HEK293T (cell line): ENCODE measurements at regions not wholly inside any gene's neighbourhood (a gene's known extent, or its start where the extent isn't known, plus 50 kb on each side); places are given as distances from the start of the nearest gene placed in this dataset.

Experiments used
- CTCF ChIA-PET: fragments of 350-600 bp; formaldehyde crosslinking; extraction: SDS; loops from one replicate; lab custom pipeline; 2021; ENCODE audit warnings: antibody characterized with exemption, inconsistent platforms; lab: Yijun Ruan, JAX
- POLR2A ChIA-PET: fragments of 350-600 bp; formaldehyde crosslinking; extraction: SDS; loops from one replicate; lab custom pipeline; 2020; ENCODE audit warnings: antibody characterized with exemption, inconsistent platforms; lab: Yijun Ruan, JAX
- DNase-seq: peaks from one replicate; pipeline ENCODE4 v3.0.0; 2012; ENCODE audit warnings: mixed read lengths; ENCODE audit errors: extremely low spot score
- ARNT ChIP-seq: fragments of 450-650 bp; IDR thresholded peaks from 2 replicates; pipeline ENCODE4 v1.6.1; 2017; ENCODE audit warnings: mild to moderate bottlenecking
- BHLHE40 ChIP-seq: fragments of 450-650 bp; IDR thresholded peaks from 2 replicates; pipeline ENCODE4 v1.6.1; 2016; ENCODE audit warnings: mild to moderate bottlenecking, moderate library complexity, borderline replicate concordance
- CTBP1 ChIP-seq: fragments of 450-650 bp; IDR thresholded peaks from 2 replicates; pipeline ENCODE4 v1.6.1; 2016; ENCODE audit warnings: borderline replicate concordance
- ELF4 ChIP-seq: fragments of 450-650 bp; IDR thresholded peaks from 2 replicates; pipeline ENCODE4 v1.6.1; 2017; ENCODE audit warnings: antibody characterized with exemption
- FOXA1 ChIP-seq: fragments of 450-650 bp; IDR thresholded peaks from 2 replicates; pipeline ENCODE4 v1.6.1; 2016; ENCODE audit warnings: mild to moderate bottlenecking
- FOXK2 ChIP-seq: fragments of 450-650 bp; IDR thresholded peaks from 2 replicates; pipeline ENCODE4 v1.6.1; 2016; ENCODE audit warnings: mild to moderate bottlenecking
- FOXM1 ChIP-seq: fragments of 450-650 bp; IDR thresholded peaks from 2 replicates; pipeline ENCODE4 v1.6.1; 2017; ENCODE audit warnings: mild to moderate bottlenecking, borderline replicate concordance
- HDGF ChIP-seq: fragments of 450-650 bp; IDR thresholded peaks from 2 replicates; pipeline ENCODE4 v1.6.1; 2017; ENCODE audit warnings: antibody characterized with exemption, borderline replicate concordance
- L3MBTL2 ChIP-seq: fragments of 450-650 bp; conservative IDR thresholded peaks from 2 replicates; pipeline ENCODE4 v1.6.1; 2016; ENCODE audit warnings: mild to moderate bottlenecking
- LEF1 ChIP-seq: fragments of 450-650 bp; IDR thresholded peaks from 2 replicates; pipeline ENCODE4 v1.6.1; 2017; ENCODE audit warnings: mild to moderate bottlenecking, borderline replicate concordance
- NFRKB ChIP-seq: fragments of 450-650 bp; IDR thresholded peaks from 2 replicates; pipeline ENCODE4 v1.6.1; 2016; ENCODE audit warnings: mild to moderate bottlenecking, moderate library complexity
- PKNOX1 ChIP-seq: fragments of 450-650 bp; IDR thresholded peaks from 2 replicates; pipeline ENCODE4 v1.6.1; 2016
- SP1 ChIP-seq: fragments of 450-650 bp; IDR thresholded peaks from 2 replicates; pipeline ENCODE4 v1.6.1; 2017
- SUZ12 ChIP-seq: fragments of 450-650 bp; IDR thresholded peaks from 2 replicates; pipeline ENCODE4 v1.6.1; 2016; ENCODE audit warnings: mild to moderate bottlenecking
- TARDBP ChIP-seq: fragments of 450-650 bp; IDR thresholded peaks from 2 replicates; pipeline ENCODE4 v1.6.1; 2016
- ZNF384 ChIP-seq: fragments of 450-650 bp; IDR thresholded peaks from 2 replicates; pipeline ENCODE4 v1.6.1; 2016

GRCh38 chr2:64328415-64328722, 125.6 kb upstream of the LGALSL start:
- POLR2A ChIA-PET: interaction anchor here (1.3 kb wide), 1 partner anchor 279 kb away, joined by 3 read pairs; no protein-coding TSS in a partner anchor
- no peak for DNase-seq
- TF ChIP-seq ZNF384 (no peak), FOXM1 (no peak), FOXA1 (no peak), SUZ12 (no peak), TARDBP (no peak)
- CTCF ChIA-PET: interaction anchor here (0.6 to 2.4 kb wide), 5 partner anchors 158 to 561 kb away, joined by 3 to 8 read pairs (median 4); no protein-coding TSS in a partner anchor

- no peak for DNase-seq
- ChIA-PET POLR2A (no interaction called here), CTCF (interaction anchor here (1.0 to 2.4 kb wide), 4 partner anchors 157 to 279 kb away, joined by 4 to 8 read pairs (median 6); no protein-coding TSS in a partner anchor)
- TF ChIP-seq PKNOX1 (no peak), FOXA1 (no peak), CTBP1 (no peak), ZNF384 (no peak), SP1 (no peak), TARDBP (no peak), BHLHE40 (no peak), ELF4 (no peak), FOXM1 (no peak), SUZ12 (no peak), L3MBTL2 (no peak), LEF1 (no peak)
Observed at GRCh38 chr2:64328756-64329155, 125.2 kb upstream of the LGALSL start.

- CTCF ChIA-PET: interaction anchor here (0.6 to 3.1 kb wide), 3 partner anchors 156 to 895 kb away, joined by 3 to 36 read pairs (median 4); no protein-coding TSS in a partner anchor
Observed at GRCh38 chr2:64329848-64330247, 124.1 kb upstream of the LGALSL start.

GRCh38 chr2:64330281-64331113, 123.5 kb upstream of the LGALSL start:
- TF ChIP-seq ARNT (no peak), HDGF (no peak), L3MBTL2 (no peak), ZNF384 (no peak), LEF1 (no peak), SUZ12 (no peak)
- ChIA-PET CTCF (interaction anchor here (0.6 to 3.1 kb wide), 21 partner anchors 10 to 894 kb away, joined by 3 to 36 read pairs (median 4); no protein-coding TSS in a partner anchor), POLR2A (interaction anchor here (0.8 to 1.2 kb wide), 6 partner anchors 74 to 281 kb away, joined by 3 to 5 read pairs (median 3); partner anchors contain the start of gene AFTPH)
- peak; percentile 64 for DNase-seq

More at GRCh38 chr2:64329848-64330247, 124.1 kb upstream of the LGALSL start:
- POLR2A ChIA-PET: interaction anchor here (1.2 kb wide), 1 partner anchor 280 kb away, joined by 5 read pairs; no protein-coding TSS in a partner anchor
- DNase-seq: no peak
- TF ChIP-seq ELF4: no peak
- TF ChIP-seq FOXM1: no peak
- TF ChIP-seq ARNT: no peak

GRCh38 chr2:64331114-64331645, 122.8 kb upstream of the LGALSL start:
- DNase-seq: no peak
- POLR2A ChIA-PET: interaction anchor here (0.8 to 1.1 kb wide), 4 partner anchors 73 to 192 kb away, joined by 3 read pairs; partner anchors contain the start of gene AFTPH
- TF ChIP-seq ZNF384: no peak
- TF ChIP-seq SUZ12: no peak
- no peak for TF ChIP-seq FOXK2
- no peak for TF ChIP-seq FOXM1
- TF ChIP-seq BHLHE40: no peak
- TF ChIP-seq ARNT: no peak
- TF ChIP-seq SP1: no peak
- TF ChIP-seq HDGF: no peak
- no peak for TF ChIP-seq PKNOX1
- no peak for TF ChIP-seq NFRKB
- no peak for TF ChIP-seq CTBP1
- no peak for TF ChIP-seq ELF4
- no peak for TF ChIP-seq FOXA1
- no peak for TF ChIP-seq LEF1
- no peak for TF ChIP-seq TARDBP
- no peak for TF ChIP-seq L3MBTL2
- CTCF ChIA-PET: interaction anchor here (0.8 to 3.1 kb wide), 19 partner anchors 9 to 341 kb away, joined by 3 to 36 read pairs (median 4); no protein-coding TSS in a partner anchor

GRCh38 chr2:64331849-64332699, 121.9 kb upstream of the LGALSL start:
- DNase-seq: no peak
- CTCF ChIA-PET: interaction anchor here (0.6 to 3.1 kb wide), 10 partner anchors 8 to 282 kb away, joined by 3 to 36 read pairs (median 6); no protein-coding TSS in a partner anchor
- POLR2A ChIA-PET: interaction anchor here (1.0 to 1.1 kb wide), 2 partner anchors 191 to 192 kb away, joined by 3 read pairs; partner anchors contain the start of gene AFTPH
- TF ChIP-seq ZNF384 (no peak), SP1 (no peak), SUZ12 (no peak), TARDBP (no peak), FOXM1 (no peak), NFRKB (no peak), BHLHE40 (no peak), CTBP1 (no peak), LEF1 (no peak), L3MBTL2 (no peak), HDGF (no peak), FOXK2 (no peak), ELF4 (no peak), ARNT (no peak)
